Body of pancreas (tissue), 4 donors: ENCODE measurements at regions not wholly inside any gene's neighbourhood (a gene's known extent, or its start where the extent isn't known, plus 50 kb on each side); places are given as distances from the start of the nearest gene placed in this dataset.

Source experiments
- CTCF ChIP-seq, 7 experiments: fragments of 450-650 bp in 4 of 7; fragments of 200-600 bp in 3 of 7; sonication (generic) in 3 of 7; IDR thresholded peaks; one replicate each; pipeline ENCODE4 v1.5.1; 2016 to 2019; ENCODE audit warnings: antibody characterized with exemption in 7 of 7
- POLR2A ChIP-seq, 3 donors: fragments of 450-650 bp; IDR thresholded peaks; one replicate each; pipeline ENCODE4 v1.6.1; 2016; ENCODE audit warnings: antibody characterized with exemption in 3 of 3, mild to moderate bottlenecking in 2 of 3

GRCh38 chr12:127570387-127570786 is 696.6 kb upstream of the TMEM132C start:
- TF ChIP-seq CTCF (IDR thresholded peaks at IDR 0.05) (no peak), POLR2A (IDR thresholded peaks at IDR 0.05) (no peak)
